OCI-LY3 (cell line): ENCODE measurements at regions not wholly inside any gene's neighbourhood (a gene's known extent, or its start where the extent isn't known, plus 50 kb on each side); places are given as distances from the start of the nearest gene placed in this dataset.
A peak's percentile ranks its signal among the peaks of the same experiment; 100 is the strongest.

ENCODE experiments used
- H2AFZ ChIP-seq: fragments of 200-600, 300-600 bp; shearing (Covaris generic); 2 replicates; pipeline ENCODE4 v1.6.0; 2014; ENCODE audit warnings: antibody characterized with exemption, low read depth, low read length
- H3K27ac ChIP-seq: fragments of 200-600, 300-600 bp; sonication (generic); 2 replicates; pipeline ENCODE4 v1.5.1; 2014; ENCODE audit warnings: mild to moderate bottlenecking, low read length, moderate library complexity, mixed read lengths
- H3K27me3 ChIP-seq: fragments of 200-600, 300-600 bp; sonication (generic); 2 replicates; pipeline ENCODE4 v1.6.1; 2014; ENCODE audit warnings: low read depth, low read length, mixed read lengths
- H3K36me3 ChIP-seq: fragments of 200-600, 300-600 bp; sonication (generic); replicated peaks from 2 replicates; pipeline ENCODE3; 2014; ENCODE audit warnings: low read depth, low read length, mixed read lengths
- H3K4me1 ChIP-seq: fragments of 300-600, 200-600 bp; sonication (generic); 2 replicates; pipeline ENCODE4 v1.6.1; 2014; ENCODE audit warnings: low read length, mixed read lengths
- H3K4me2 ChIP-seq: fragments of 200-600, 300-600 bp; sonication (generic); 2 replicates; pipeline ENCODE4 v1.6.1; 2014; ENCODE audit warnings: low read length, mixed read lengths
- H3K4me3 ChIP-seq: fragments of 300-600, 200-600 bp; sonication (generic); 2 replicates; pipeline ENCODE4 v1.5.1; 2014; ENCODE audit warnings: antibody characterized with exemption, mild to moderate bottlenecking, low read length, moderate library complexity
- H3K79me2 ChIP-seq: fragments of 300-600, 200-600 bp; shearing (Covaris generic); 2 replicates; pipeline ENCODE4 v1.6.1; 2014; ENCODE audit warnings: mild to moderate bottlenecking, low read length, mixed read lengths
- H3K9ac ChIP-seq: fragments of 300-600, 200-600 bp; shearing (Covaris generic); 2 replicates; pipeline ENCODE4 v1.6.0; 2014; ENCODE audit warnings: mild to moderate bottlenecking, low read length, moderate library complexity
- H3K9me3 ChIP-seq: fragments of 200-600, 300-600 bp; shearing (Covaris generic); 2 replicates; pipeline ENCODE4 v1.6.1; 2014; ENCODE audit warnings: low read length, mixed read lengths; ENCODE audit not compliant: insufficient read depth
- H4K20me1 ChIP-seq: fragments of 200-600, 300-600 bp; sonication (generic); 2 replicates; pipeline ENCODE4 v1.6.1; 2016; ENCODE audit warnings: low read length, mixed read lengths; ENCODE audit not compliant: insufficient read depth
- EZH2phosphoT487 ChIP-seq: fragments of 200-600 bp; shearing (Covaris generic); IDR thresholded peaks from 2 replicates; pipeline ENCODE4 v1.6.1; 2018; ENCODE audit warnings: antibody characterized with exemption, mixed run types, low read depth
- TF ChIP-seq, protein P1 (sequence below): fragments of 200-600, 300-600 bp; sonication (generic); IDR thresholded peaks from 2 replicates; pipeline ENCODE4 v1.5.1; 2014; ENCODE audit warnings: antibody characterized with exemption, low read length, low read depth

DNA sequence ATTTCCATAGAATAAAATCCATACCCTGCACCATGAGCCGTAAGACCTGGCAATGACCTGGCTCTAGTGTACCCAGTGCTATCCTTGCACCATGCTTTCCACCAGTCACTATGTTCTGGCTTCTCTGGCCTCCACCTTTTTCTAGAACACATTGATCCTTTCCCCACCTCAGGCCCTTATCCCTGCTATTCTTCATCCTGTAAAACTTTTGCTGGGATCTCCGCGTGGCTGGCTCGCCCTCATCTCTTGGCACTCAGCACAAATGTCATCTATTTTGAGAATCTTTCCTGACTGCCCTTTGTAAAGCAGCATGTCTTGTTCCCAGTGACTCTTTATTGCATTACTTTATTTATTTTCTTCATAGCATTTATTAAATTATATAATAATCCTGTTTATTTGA, 169.8 kb upstream of the B3GALT2 start:
- no peaks in the 10 kb centered on the region for H3K36me3 ChIP-seq
- H4K20me1 ChIP-seq, result no peaks in the 10 kb centered on the region
- no peak overlapping the region for H3K27ac ChIP-seq
- H3K9ac ChIP-seq, result no peak overlapping the region
- no peak overlapping the region for H3K4me3 ChIP-seq
- no peak overlapping the region for H3K4me2 ChIP-seq
- no peaks in the 10 kb centered on the region for H3K9me3 ChIP-seq
- H3K27me3 ChIP-seq, result no peaks in the 10 kb centered on the region
- no peak overlapping the region for H2AFZ ChIP-seq
- no peak for TF ChIP-seq EZH2phosphoT487
- TF ChIP-seq, protein P1, sequence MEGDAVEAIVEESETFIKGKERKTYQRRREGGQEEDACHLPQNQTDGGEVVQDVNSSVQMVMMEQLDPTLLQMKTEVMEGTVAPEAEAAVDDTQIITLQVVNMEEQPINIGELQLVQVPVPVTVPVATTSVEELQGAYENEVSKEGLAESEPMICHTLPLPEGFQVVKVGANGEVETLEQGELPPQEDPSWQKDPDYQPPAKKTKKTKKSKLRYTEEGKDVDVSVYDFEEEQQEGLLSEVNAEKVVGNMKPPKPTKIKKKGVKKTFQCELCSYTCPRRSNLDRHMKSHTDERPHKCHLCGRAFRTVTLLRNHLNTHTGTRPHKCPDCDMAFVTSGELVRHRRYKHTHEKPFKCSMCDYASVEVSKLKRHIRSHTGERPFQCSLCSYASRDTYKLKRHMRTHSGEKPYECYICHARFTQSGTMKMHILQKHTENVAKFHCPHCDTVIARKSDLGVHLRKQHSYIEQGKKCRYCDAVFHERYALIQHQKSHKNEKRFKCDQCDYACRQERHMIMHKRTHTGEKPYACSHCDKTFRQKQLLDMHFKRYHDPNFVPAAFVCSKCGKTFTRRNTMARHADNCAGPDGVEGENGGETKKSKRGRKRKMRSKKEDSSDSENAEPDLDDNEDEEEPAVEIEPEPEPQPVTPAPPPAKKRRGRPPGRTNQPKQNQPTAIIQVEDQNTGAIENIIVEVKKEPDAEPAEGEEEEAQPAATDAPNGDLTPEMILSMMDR, result no peak
- no peaks in the 10 kb centered on the region for H3K79me2 ChIP-seq
- H3K4me1 ChIP-seq, result peaks cover 17% of the 10 kb centered on the region

DNA sequence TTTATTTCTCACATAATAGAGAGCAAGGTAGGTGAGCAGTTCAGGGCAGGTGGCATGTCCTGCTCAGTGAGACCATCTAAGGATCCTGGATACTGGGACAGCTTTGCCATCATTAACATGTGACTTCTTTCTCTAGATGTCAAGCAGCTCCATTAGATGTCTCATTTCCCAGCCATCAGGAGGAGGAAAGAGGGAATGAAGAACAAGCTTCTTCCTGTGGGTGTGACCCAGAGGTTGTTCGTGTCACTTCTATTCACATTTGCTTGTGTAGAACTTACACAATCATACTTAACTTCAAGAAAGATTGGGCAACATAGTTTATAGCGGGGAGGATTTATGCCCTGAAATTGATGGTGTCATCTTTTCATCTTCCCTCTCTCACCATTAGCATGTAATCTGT, 169.2 kb upstream of the B3GALT2 start:
- Histone ChIP-seq H3K27ac (no peak overlapping the region), H2AFZ (no peak overlapping the region), H3K4me2 (no peak overlapping the region), H4K20me1 (no peaks in the 10 kb centered on the region), H3K79me2 (no peaks in the 10 kb centered on the region), H3K9me3 (no peaks in the 10 kb centered on the region), H3K9ac (no peak overlapping the region), H3K4me3 (no peak overlapping the region), H3K4me1 (peaks cover 23% of the 10 kb centered on the region), H3K36me3 (no peaks in the 10 kb centered on the region), H3K27me3 (no peaks in the 10 kb centered on the region)
- TF ChIP-seq EZH2phosphoT487, result no peak
- TF ChIP-seq, protein P1, result no peak

DNA sequence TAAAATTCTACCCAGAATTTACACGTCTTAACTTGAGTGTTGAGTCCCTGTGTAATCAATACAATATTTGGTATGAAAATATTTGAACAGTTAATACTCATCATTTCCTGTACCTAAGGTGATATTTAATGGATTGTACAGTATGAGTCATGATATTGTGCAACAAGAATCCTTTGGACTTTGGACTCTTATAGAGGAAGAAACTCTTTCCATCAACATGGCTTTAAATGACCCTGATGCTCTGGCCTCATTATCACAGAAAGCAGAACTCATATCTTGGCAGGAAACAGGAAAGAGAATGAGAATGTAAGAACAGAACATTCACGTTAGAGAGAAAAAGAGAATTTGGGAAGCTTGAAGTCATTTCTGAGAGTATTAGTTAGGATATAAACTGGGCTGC, 168.8 kb upstream of the B3GALT2 start:
- TF ChIP-seq EZH2phosphoT487, result no peak
- TF ChIP-seq, protein P1, result no peak
- no peak overlapping the region for H3K4me2 ChIP-seq
- H3K27me3 ChIP-seq, result no peaks in the 10 kb centered on the region
- no peak overlapping the region for H3K9ac ChIP-seq
- H3K79me2 ChIP-seq, result no peaks in the 10 kb centered on the region
- H3K36me3 ChIP-seq, result no peaks in the 10 kb centered on the region
- H3K4me3 ChIP-seq, result no peak overlapping the region
- H3K27ac ChIP-seq, result no peak overlapping the region
- H2AFZ ChIP-seq, result no peak overlapping the region
- H3K9me3 ChIP-seq, result no peaks in the 10 kb centered on the region
- H3K4me1 ChIP-seq, result peaks cover 28% of the 10 kb centered on the region
- no peaks in the 10 kb centered on the region for H4K20me1 ChIP-seq

DNA sequence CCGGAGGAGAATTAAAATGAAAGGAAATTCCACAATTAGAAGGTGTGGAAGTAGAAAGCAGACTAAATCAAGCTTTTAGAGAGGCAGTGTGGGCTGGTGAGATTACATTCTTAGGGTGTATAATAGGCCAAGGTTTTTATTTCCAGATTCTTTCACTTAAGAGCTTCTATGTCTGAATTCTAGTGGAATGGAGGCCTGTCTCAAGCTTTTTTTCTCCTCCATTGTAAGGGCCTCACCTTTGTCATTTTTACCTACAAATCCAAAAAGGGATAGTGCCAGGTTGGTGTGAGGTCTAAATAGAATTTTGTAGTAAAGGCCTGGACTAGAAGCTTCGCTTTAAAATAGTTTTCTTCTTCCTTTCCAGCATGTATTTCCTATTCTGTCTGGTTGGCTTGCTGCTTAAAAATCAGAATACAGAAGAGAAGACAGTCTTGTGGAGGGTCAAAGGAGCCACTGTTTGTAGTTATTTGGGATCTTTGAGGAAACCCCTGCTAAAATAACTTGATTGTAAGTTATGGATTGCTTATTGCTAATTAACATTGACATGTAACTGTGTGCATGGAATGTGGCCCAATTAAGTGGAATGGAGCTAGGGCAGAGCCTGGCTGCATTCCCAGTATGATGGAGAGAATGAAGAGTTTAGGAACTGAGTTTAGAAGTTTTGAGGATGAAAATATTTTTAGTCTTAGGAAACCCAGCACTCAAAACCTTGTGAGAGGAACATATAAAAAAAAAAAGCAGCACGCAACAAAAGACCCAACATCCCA, 162.5 kb upstream of the B3GALT2 start:
- 0 out of 2 replicates have a peak overlapping the region, but pooled peaks have one; percentile 19 for H2AFZ ChIP-seq
- no peaks in the 10 kb centered on the region for H4K20me1 ChIP-seq
- H3K9me3 ChIP-seq, result no peaks in the 10 kb centered on the region
- TF ChIP-seq, protein P1, result no peak
- no peak for TF ChIP-seq EZH2phosphoT487
- H3K36me3 ChIP-seq, result peaks cover 3% of the 10 kb centered on the region
- no peak overlapping the region for H3K4me2 ChIP-seq
- H3K9ac ChIP-seq, result no peak overlapping the region
- no peaks in the 10 kb centered on the region for H3K79me2 ChIP-seq
- H3K27ac ChIP-seq, result no peak overlapping the region
- no peak overlapping the region for H3K4me3 ChIP-seq
- H3K4me1 ChIP-seq, result peaks cover 32% of the 10 kb centered on the region
- no peaks in the 10 kb centered on the region for H3K27me3 ChIP-seq
